PC-9 (cell line): ENCODE measurements at regions not wholly inside any gene's neighbourhood (a gene's known extent, or its start where the extent isn't known, plus 50 kb on each side); places are given as distances from the start of the nearest gene placed in this dataset.
"Not testable (repeated sequence)": the region's sequence is repeated elsewhere in the genome, so short reads cannot be mapped to it uniquely, and the experiment has no call there.

Experiments
- CTCF ChIP-seq: fragments of 200-600 bp; sonication (generic); conservative IDR thresholded peaks from 2 replicates; pipeline ENCODE4 v1.6.1; 2017; ENCODE audit warnings: mixed run types, antibody characterized with exemption, mild to moderate bottlenecking, moderate library complexity
- EZH2 ChIP-seq: fragments of 200-600 bp; sonication (generic); IDR thresholded peaks from 2 replicates; pipeline ENCODE4 v1.8.0; 2017; ENCODE audit warnings: antibody characterized with exemption, low read depth

GRCh38 chr1:148233250-148233649 lies 81.2 kb upstream of the NBPF11 start:
- TF ChIP-seq CTCF, EZH2: not testable (repeated sequence)
